ACHN (cell line): ENCODE measurements at regions not wholly inside any gene's neighbourhood (a gene's known extent, or its start where the extent isn't known, plus 50 kb on each side); places are given as distances from the start of the nearest gene placed in this dataset.
"Not testable (repeated sequence)": the region's sequence is repeated elsewhere in the genome, so short reads cannot be mapped to it uniquely, and the experiment has no call there.

Experiments used
- DNase-seq: peaks from one replicate; pipeline ENCODE4 v3.0.0-alpha.2; 2015
- in situ Hi-C: cut with HindIII; loops from 2 replicates; pipeline ENCODE4 v1.10.0; 2017; ENCODE audit warnings: low sequenced_read_pairs, low pct_ligation_motif_present, low pct_unique_long_range_greater_than_20kb

GRCh38 chr11:35046681-35047080, 92.3 kb upstream of the CD44 start:
- no peak for DNase-seq

GRCh38 chr11:35047179-35047578, 91.8 kb upstream of the CD44 start:
- in situ Hi-C loops, result no loop called here
- no peak for DNase-seq

More at GRCh38 chr11:35046681-35047080, 92.3 kb upstream of the CD44 start:
- in situ Hi-C loops, result no loop called here

- no peak for DNase-seq
- in situ Hi-C loops, result no loop called here
Observed at GRCh38 chr11:35047769-35048168, 91.2 kb upstream of the CD44 start.

- DNase-seq, in situ Hi-C loops: not testable (repeated sequence)
Observed at GRCh38 chr11:35048346-35048745, 90.6 kb upstream of the CD44 start.

- in situ Hi-C loops, result no loop called here
Observed at GRCh38 chr11:35049859-35050531, 89.0 kb upstream of the CD44 start.

GRCh38 chr11:35050541-35050995, 88.4 kb upstream of the CD44 start:
- in situ Hi-C loops, result no loop called here
- DNase-seq, result no peak

More at GRCh38 chr11:35049859-35050531, 89.0 kb upstream of the CD44 start:
- no peak for DNase-seq

- in situ Hi-C loops, result no loop called here
- no peak for DNase-seq
Observed at GRCh38 chr11:35056391-35057093, 82.4 kb upstream of the CD44 start.

GRCh38 chr11:35057926-35058668, 80.9 kb upstream of the CD44 start:
- DNase-seq, result no peak
- in situ Hi-C loops, result no loop called here

- in situ Hi-C loops, result no loop called here
- DNase-seq, result no peak
Observed at GRCh38 chr11:35058669-35059434, 80.1 kb upstream of the CD44 start.

GRCh38 chr11:35061516-35062440, 77.2 kb upstream of the CD44 start:
- no peak for DNase-seq
- in situ Hi-C loops, result no loop called here

GRCh38 chr11:35063488-35063931, 75.5 kb upstream of the CD44 start:
- in situ Hi-C loops, result no loop called here
- no peak for DNase-seq

GRCh38 chr11:35064114-35064800, 74.7 kb upstream of the CD44 start:
- DNase-seq, result no peak

GRCh38 chr11:35065566-35065965, 73.4 kb upstream of the CD44 start:
- in situ Hi-C loops, result no loop called here
- no peak for DNase-seq

More at GRCh38 chr11:35064114-35064800, 74.7 kb upstream of the CD44 start:
- in situ Hi-C loops, result no loop called here

- in situ Hi-C loops, result no loop called here
Observed at GRCh38 chr11:35066030-35066429, 72.9 kb upstream of the CD44 start.

GRCh38 chr11:35066783-35067423, 72.1 kb upstream of the CD44 start:
- no peak for DNase-seq
- in situ Hi-C loops, result no loop called here

More at GRCh38 chr11:35066030-35066429, 72.9 kb upstream of the CD44 start:
- DNase-seq, result no peak

- no peak for DNase-seq
- in situ Hi-C loops, result no loop called here
Observed at GRCh38 chr11:35071722-35072121, 67.2 kb upstream of the CD44 start.
